Osteoblast (primary cell): ENCODE measurements at regions not wholly inside any gene's neighbourhood (a gene's known extent, or its start where the extent isn't known, plus 50 kb on each side); places are given as distances from the start of the nearest gene placed in this dataset.

ENCODE experiments used
- DNase-seq: peaks from one replicate; pipeline ENCODE4 v3.0.0; 2011; ENCODE audit warnings: low spot score, mixed read lengths; ENCODE audit not compliant: insufficient read length; ENCODE audit errors: missing footprints
- H2AFZ ChIP-seq: 2 replicates; pipeline ENCODE4 v1.6.0; 2011; ENCODE audit warnings: mild to moderate bottlenecking, low read length
- H3K27ac ChIP-seq: 2 replicates; pipeline ENCODE4 v1.5.1; 2011; ENCODE audit warnings: mild to moderate bottlenecking, low read depth, low read length, moderate library complexity
- H3K27me3 ChIP-seq: 2 replicates; pipeline ENCODE4 v1.6.0; 2012; ENCODE audit warnings: mild to moderate bottlenecking, control low read depth, inconsistent platforms, low read length, moderate library complexity; ENCODE audit not compliant: insufficient read depth
- H3K36me3 ChIP-seq: 2 replicates; pipeline ENCODE4 v1.5.1; 2011; ENCODE audit warnings: mild to moderate bottlenecking, low read length, control low read depth, moderate library complexity; ENCODE audit not compliant: insufficient read depth
- H3K4me1 ChIP-seq: 2 replicates; pipeline ENCODE4 v1.5.1; 2011; ENCODE audit warnings: mild to moderate bottlenecking, low read length, control low read depth, moderate library complexity; ENCODE audit not compliant: insufficient read depth
- H3K4me2 ChIP-seq: 2 replicates; pipeline ENCODE4 v1.6.0; 2011; ENCODE audit warnings: mild to moderate bottlenecking, low read length; ENCODE audit not compliant: insufficient read depth
- H3K4me3 ChIP-seq: fragments of 200-600 bp; sonication (generic); 3 replicates; pipeline ENCODE4 v1.5.1; 2012; ENCODE audit warnings: mild to moderate bottlenecking, low read length, inconsistent platforms; ENCODE audit not compliant: insufficient read depth
- H3K79me2 ChIP-seq: 2 replicates; pipeline ENCODE4 v1.6.0; 2012; ENCODE audit warnings: mild to moderate bottlenecking, low read length, control low read depth, inconsistent platforms; ENCODE audit not compliant: insufficient read depth
- H3K9me3 ChIP-seq: 2 replicates; pipeline ENCODE4 v1.5.1; 2011; ENCODE audit warnings: low read depth, low read length, control low read depth
- H4K20me1 ChIP-seq: 2 replicates; pipeline ENCODE4 v1.6.0; 2012; ENCODE audit warnings: mild to moderate bottlenecking, low read length, control low read depth; ENCODE audit not compliant: insufficient read depth
- CTCF ChIP-seq: IDR thresholded peaks from 2 replicates; pipeline ENCODE4 v1.5.1; 2011; ENCODE audit warnings: mild to moderate bottlenecking, low read depth, low read length, moderate library complexity; ENCODE audit errors: extremely low read depth

- Histone ChIP-seq H3K4me3 (no peak overlapping the region), H3K4me2 (no peak overlapping the region), H3K27me3 (no peaks in the 10 kb centered on the region), H4K20me1 (no peaks in the 10 kb centered on the region), H3K79me2 (no peaks in the 10 kb centered on the region), H3K4me1 (no peaks in the 10 kb centered on the region), H3K27ac (no peak overlapping the region), H3K9me3 (peaks cover 2% of the 10 kb centered on the region), H2AFZ (no peak overlapping the region), H3K36me3 (no peaks in the 10 kb centered on the region)
- no peak for DNase-seq
- TF ChIP-seq CTCF: no peak
These were observed 443.9 kb upstream of the FSHR start for GRCh38 chr2:49598231-49598630.

- Histone ChIP-seq H3K27me3 (no peaks in the 10 kb centered on the region), H3K36me3 (no peaks in the 10 kb centered on the region), H4K20me1 (no peaks in the 10 kb centered on the region), H3K9me3 (no peaks in the 10 kb centered on the region), H3K4me3 (no peak overlapping the region), H3K4me1 (no peaks in the 10 kb centered on the region), H3K79me2 (no peaks in the 10 kb centered on the region), H3K27ac (no peak overlapping the region), H2AFZ (no peak overlapping the region), H3K4me2 (no peak overlapping the region)
- DNase-seq: no peak
- TF ChIP-seq CTCF: no peak
These were observed 431.6 kb upstream of the FSHR start for GRCh38 chr2:49585921-49586320.

GRCh38 chr2:49582946-49583345 is 428.6 kb upstream of the FSHR start:
- no peaks in the 10 kb centered on the region for H3K36me3 ChIP-seq
- no peak for DNase-seq
- no peak overlapping the region for H2AFZ ChIP-seq
- H3K4me2 ChIP-seq: no peak overlapping the region
- no peaks in the 10 kb centered on the region for H3K79me2 ChIP-seq
- TF ChIP-seq CTCF: no peak
- no peaks in the 10 kb centered on the region for H3K9me3 ChIP-seq
- H3K27me3 ChIP-seq: no peaks in the 10 kb centered on the region
- H3K4me1 ChIP-seq: no peaks in the 10 kb centered on the region
- H3K27ac ChIP-seq: no peak overlapping the region
- H4K20me1 ChIP-seq: no peaks in the 10 kb centered on the region
- H3K4me3 ChIP-seq: no peak overlapping the region

GRCh38 chr2:49577041-49577440 is 422.7 kb upstream of the FSHR start:
- Histone ChIP-seq H3K36me3 (no peaks in the 10 kb centered on the region), H3K27me3 (no peaks in the 10 kb centered on the region), H3K27ac (no peak overlapping the region), H2AFZ (no peak overlapping the region), H3K4me1 (no peaks in the 10 kb centered on the region), H4K20me1 (no peaks in the 10 kb centered on the region), H3K4me3 (no peak overlapping the region), H3K79me2 (no peaks in the 10 kb centered on the region), H3K4me2 (no peak overlapping the region), H3K9me3 (no peaks in the 10 kb centered on the region)
- TF ChIP-seq CTCF: no peak
- DNase-seq: no peak
